ENCODE measurements at regions not wholly inside any gene's neighbourhood (a gene's known extent, or its start where the extent isn't known, plus 50 kb on each side); places are given as distances from the start of the nearest gene placed in this dataset.

DNA sequence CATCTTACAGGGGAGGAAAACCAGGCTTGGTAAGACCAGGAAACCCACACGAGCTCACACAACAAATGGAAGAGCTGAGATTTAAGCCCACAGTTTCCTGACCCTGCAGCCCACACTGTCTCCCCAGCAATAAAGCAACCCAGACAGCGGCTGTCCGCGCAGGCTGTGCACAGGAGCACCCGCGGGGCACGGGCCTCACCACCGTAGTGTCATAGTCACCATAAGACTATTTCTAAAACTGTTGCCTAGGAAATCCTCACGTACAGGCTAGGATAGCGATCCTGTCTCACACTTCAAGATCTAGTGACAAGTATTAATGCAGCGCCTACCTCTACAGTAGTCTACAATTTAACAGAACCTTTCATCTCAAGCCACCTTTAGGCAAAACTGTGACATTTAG is 54.0 kb upstream of the SYT6 start:
- TF ChIP-seq, protein P1, sequence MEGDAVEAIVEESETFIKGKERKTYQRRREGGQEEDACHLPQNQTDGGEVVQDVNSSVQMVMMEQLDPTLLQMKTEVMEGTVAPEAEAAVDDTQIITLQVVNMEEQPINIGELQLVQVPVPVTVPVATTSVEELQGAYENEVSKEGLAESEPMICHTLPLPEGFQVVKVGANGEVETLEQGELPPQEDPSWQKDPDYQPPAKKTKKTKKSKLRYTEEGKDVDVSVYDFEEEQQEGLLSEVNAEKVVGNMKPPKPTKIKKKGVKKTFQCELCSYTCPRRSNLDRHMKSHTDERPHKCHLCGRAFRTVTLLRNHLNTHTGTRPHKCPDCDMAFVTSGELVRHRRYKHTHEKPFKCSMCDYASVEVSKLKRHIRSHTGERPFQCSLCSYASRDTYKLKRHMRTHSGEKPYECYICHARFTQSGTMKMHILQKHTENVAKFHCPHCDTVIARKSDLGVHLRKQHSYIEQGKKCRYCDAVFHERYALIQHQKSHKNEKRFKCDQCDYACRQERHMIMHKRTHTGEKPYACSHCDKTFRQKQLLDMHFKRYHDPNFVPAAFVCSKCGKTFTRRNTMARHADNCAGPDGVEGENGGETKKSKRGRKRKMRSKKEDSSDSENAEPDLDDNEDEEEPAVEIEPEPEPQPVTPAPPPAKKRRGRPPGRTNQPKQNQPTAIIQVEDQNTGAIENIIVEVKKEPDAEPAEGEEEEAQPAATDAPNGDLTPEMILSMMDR (conservative IDR thresholded peaks at IDR 0.05): no peak
- TF ChIP-seq EZH2 (IDR thresholded peaks at IDR 0.05; ENCODE audit: low read depth): no peak
- H3K9me3 ChIP-seq (ENCODE audit: insufficient read depth, low read depth): no peaks in the 10 kb centered on the region
- BruUV-seq (replicated peaks): no TSS peak
- no peak overlapping the region for H3K4me3 ChIP-seq
- H3K9me2 ChIP-seq (ENCODE audit: insufficient read depth): no peaks in the 10 kb centered on the region
- no peaks in the 10 kb centered on the region for H3K27me3 ChIP-seq (ENCODE audit: insufficient read depth, low read depth)
- DNase-seq: no peak
- no peaks in the 10 kb centered on the region for H3K4me1 ChIP-seq (replicated peaks; ENCODE audit: insufficient read depth)
- H2AFZ ChIP-seq: no peak overlapping the region
- H3K4me2 ChIP-seq: no peak overlapping the region
- intact Hi-C loops (cut with micrococcal nuclease; ENCODE audit: unreplicated experiment): no loop called here
- H3F3A ChIP-seq (ENCODE audit: insufficient read depth, low read depth): no peaks in the 10 kb centered on the region
- H4K20me1 ChIP-seq (ENCODE audit: insufficient read depth): no peaks in the 10 kb centered on the region
- H3K27ac ChIP-seq: no peak overlapping the region
- H3K36me3 ChIP-seq (ENCODE audit: low read depth): no peaks in the 10 kb centered on the region
- H3K79me2 ChIP-seq (ENCODE audit: low read depth): no peaks in the 10 kb centered on the region
- ChIA-PET POLR2A (ENCODE audit: unreplicated experiment) (no interaction called here), CTCF (no interaction called here)

DNA sequence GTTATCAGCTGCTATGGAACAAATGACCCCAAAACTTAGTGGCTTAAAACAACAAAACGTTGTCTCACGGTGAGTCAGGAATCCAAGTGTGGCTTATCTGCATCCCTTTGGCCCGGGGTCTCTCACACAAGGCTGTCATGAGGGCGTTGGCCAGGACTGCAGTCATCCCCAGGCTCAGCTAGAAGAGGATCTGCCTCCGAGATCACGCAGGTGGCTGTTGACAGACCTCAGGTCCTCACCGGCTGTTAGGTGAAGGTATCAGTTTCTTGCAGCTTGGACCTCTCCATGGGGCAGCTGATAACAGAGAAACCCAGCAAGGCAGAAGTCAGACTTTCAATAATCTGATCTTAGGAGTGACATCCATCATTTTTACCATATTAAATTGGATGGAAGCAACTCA is 52.7 kb upstream of the SYT6 start:
- no peak overlapping the region for H3K27ac ChIP-seq
- no peaks in the 10 kb centered on the region for H3K79me2 ChIP-seq (ENCODE audit: low read depth)
- H3K36me3 ChIP-seq (ENCODE audit: low read depth): no peaks in the 10 kb centered on the region
- TF ChIP-seq, protein P1 (conservative IDR thresholded peaks at IDR 0.05): no peak
- no peak for TF ChIP-seq EZH2 (IDR thresholded peaks at IDR 0.05; ENCODE audit: low read depth)
- CTCF ChIA-PET: no interaction called here
- H3K4me2 ChIP-seq: no peak overlapping the region
- intact Hi-C loops (cut with micrococcal nuclease; ENCODE audit: unreplicated experiment): no loop called here
- no peak overlapping the region for H3K4me3 ChIP-seq
- DNase-seq: no peak
- H3F3A ChIP-seq (ENCODE audit: insufficient read depth, low read depth): no peaks in the 10 kb centered on the region
- no TSS peak for BruUV-seq (replicated peaks)
- H3K27me3 ChIP-seq (ENCODE audit: insufficient read depth, low read depth): no peaks in the 10 kb centered on the region
- no peaks in the 10 kb centered on the region for H3K4me1 ChIP-seq (replicated peaks; ENCODE audit: insufficient read depth)
- no peaks in the 10 kb centered on the region for H3K9me3 ChIP-seq (ENCODE audit: insufficient read depth, low read depth)
- H3K9me2 ChIP-seq (ENCODE audit: insufficient read depth): no peaks in the 10 kb centered on the region
- no peaks in the 10 kb centered on the region for H4K20me1 ChIP-seq (ENCODE audit: insufficient read depth)
- H2AFZ ChIP-seq: no peak overlapping the region
- POLR2A ChIA-PET (ENCODE audit: unreplicated experiment): interaction anchor here (0.6 kb wide), 1 partner anchor 65 kb away, joined by 4 read pairs; no protein-coding TSS in a partner anchor

DNA sequence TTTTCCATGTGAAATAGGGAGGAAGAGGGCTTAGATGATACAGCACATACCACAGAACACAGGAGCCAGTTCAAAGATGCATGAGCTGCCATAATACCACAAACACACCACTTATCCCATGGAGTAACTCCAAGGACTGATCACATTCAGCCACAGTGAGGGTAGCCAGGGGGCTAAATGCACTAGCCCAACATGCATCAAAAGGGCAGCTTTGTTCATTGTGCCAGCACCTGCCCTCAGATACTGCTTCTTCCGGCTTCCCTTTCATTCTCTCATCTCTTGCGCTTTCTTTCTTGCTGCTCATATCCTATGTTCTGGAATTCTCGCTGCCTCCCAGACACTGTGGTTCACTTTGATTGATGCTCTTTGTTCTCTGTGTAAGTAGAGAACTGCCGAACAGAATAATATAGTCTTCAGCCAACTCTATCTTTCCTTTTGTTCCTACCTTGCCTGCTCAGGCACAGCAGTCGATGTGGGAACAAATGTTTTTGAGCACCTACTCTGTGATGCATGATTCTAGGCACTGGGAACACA is 50.0 kb upstream of the SYT6 start:
- no peaks in the 10 kb centered on the region for H4K20me1 ChIP-seq (ENCODE audit: insufficient read depth)
- H3F3A ChIP-seq (ENCODE audit: insufficient read depth, low read depth): no peaks in the 10 kb centered on the region
- H2AFZ ChIP-seq: no peak overlapping the region
- H3K36me3 ChIP-seq (ENCODE audit: low read depth): no peaks in the 10 kb centered on the region
- no peak overlapping the region for H3K27ac ChIP-seq
- TF ChIP-seq, protein P1 (conservative IDR thresholded peaks at IDR 0.05): no peak
- TF ChIP-seq EZH2 (IDR thresholded peaks at IDR 0.05; ENCODE audit: low read depth): no peak
- H3K4me1 ChIP-seq (replicated peaks; ENCODE audit: insufficient read depth): no peaks in the 10 kb centered on the region
- ChIA-PET CTCF (no interaction called here), POLR2A (ENCODE audit: unreplicated experiment) (no interaction called here)
- no peak for DNase-seq
- H3K9me2 ChIP-seq (ENCODE audit: insufficient read depth): no peaks in the 10 kb centered on the region
- H3K27me3 ChIP-seq (ENCODE audit: insufficient read depth, low read depth): no peaks in the 10 kb centered on the region
- no peaks in the 10 kb centered on the region for H3K9me3 ChIP-seq (ENCODE audit: insufficient read depth, low read depth)
- no peaks in the 10 kb centered on the region for H3K79me2 ChIP-seq (ENCODE audit: low read depth)
- no peak overlapping the region for H3K4me2 ChIP-seq
- no peak overlapping the region for H3K4me3 ChIP-seq
- intact Hi-C loops (cut with micrococcal nuclease; ENCODE audit: unreplicated experiment): no loop called here
- BruUV-seq (replicated peaks): no TSS peak

Measured in PC-9 (cell line).